Stimulated activated CD8-positive, alpha-beta memory T cell treated with anti-CD3 and anti-CD28 coated beads, Interleukin-15, amount 100 ng/mL, for 1 hour (primary cell): ENCODE measurements at regions not wholly inside any gene's neighbourhood (a gene's known extent, or its start where the extent isn't known, plus 50 kb on each side); places are given as distances from the start of the nearest gene placed in this dataset.
A peak's percentile ranks its signal among the peaks of the same experiment; 100 is the strongest.

Source experiments
- DNase-seq: peaks from one replicate; pipeline ENCODE4 v3.0.0-alpha.2; 2020; ENCODE audit warnings: low read depth

DNA sequence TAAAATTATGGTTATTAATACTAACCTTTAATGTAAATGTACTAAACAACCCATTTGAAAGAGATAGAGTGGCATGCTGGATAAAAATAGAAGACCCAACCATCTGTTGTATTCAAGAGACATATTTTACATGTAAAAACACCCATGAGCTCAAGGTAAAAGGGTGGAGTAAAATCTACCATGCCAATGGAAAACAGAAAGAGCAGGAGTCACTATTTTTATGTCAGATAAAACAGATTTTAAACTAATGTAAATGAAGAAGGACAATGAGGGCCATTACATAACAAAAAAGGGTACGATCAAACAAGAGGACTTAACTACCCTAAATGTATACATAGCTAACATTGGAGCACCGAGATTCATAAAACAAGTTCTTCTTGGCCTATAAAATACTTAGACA is 66.3 kb downstream of the ITM2A start:
- DNase-seq = no peak

- no peak for DNase-seq
Measured at GRCh38 chrX:79290596-79290995, 76.5 kb downstream of the ITM2A start.

DNA sequence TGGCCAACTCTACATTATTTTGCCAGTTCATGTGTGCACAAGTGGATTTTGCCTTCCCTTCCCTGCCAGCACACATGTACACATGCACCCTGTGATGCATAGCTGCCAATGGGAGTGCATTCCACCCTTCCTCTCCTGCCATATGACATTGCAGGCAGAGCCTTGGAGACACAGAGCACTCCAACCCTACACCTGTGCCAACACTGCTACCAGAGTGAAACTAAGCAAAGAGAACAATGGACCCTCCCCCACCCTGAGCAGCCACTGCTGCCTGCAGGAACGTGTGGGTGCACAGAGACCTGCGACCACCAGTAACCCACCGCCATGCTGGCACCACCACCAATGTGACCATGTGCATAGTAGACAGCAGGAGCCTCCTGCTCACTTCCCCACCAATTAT is 78.4 kb downstream of the ITM2A start:
- no peak for DNase-seq

DNA sequence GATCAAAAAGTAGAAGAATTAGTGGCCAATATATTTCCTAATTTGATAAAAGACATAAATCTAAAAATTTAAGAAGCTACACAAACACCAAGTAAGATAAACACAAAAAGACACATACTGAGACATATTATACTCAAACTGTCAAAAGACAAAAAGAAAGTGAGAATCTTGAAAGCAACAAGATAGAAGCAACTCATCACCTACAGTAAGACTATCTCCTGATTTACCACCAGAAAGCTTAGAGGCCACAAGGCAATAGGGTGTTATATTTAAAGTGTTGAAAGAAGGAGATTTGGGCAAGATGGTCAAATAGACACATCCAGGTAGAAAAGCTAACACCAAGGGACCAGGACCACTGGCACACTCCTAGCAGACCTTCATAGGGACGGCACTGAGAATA is 79.4 kb downstream of the ITM2A start:
- no peak for DNase-seq

DNA sequence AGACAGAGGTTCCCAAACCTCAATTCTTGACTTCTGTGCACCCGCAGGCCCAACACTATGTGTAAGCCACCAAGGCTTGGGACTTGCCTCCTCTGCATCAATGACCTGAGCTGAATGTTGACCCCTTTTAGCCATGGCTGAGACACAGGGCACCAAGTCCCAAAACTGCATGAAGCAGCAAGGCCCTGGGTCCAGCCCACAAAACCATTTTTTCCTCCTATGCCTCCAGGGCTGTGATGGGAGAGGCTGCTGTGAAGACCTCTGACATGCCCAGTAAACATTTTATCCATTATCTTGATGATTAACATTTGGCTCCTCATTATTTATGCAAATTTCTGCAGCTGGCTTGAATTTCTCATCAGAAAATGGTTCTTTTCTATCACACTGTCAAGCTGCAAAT is 85.4 kb downstream of the ITM2A start:
- DNase-seq = no peak

DNA sequence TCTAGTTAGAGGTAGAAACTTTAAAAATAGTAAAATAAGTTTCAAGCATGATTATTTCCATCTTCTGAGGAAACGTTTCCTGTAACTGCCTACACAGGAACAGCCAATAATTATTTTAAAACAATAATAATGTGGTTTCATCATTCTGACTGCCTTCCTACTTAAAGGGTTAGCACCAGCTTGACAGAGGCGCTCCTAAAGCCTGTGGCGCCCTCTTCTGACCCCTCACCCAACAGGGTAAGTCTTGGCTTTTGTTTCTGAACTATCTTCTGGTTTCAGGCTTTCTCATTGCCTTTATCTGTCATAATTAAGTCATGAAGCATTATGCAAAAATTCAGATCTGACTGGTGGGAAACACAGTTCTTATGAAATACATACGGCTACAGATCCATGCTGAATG is 96.7 kb downstream of the ITM2A start:
- DNase-seq = peak; percentile 42

- DNase-seq = no peak
Measured at GRCh38 chrX:79268788-79269187, 98.3 kb downstream of the ITM2A start.

- DNase-seq = no peak
Measured at GRCh38 chrX:79266702-79267101, 100.4 kb downstream of the ITM2A start.

GRCh38 chrX:79263550-79263949 is 103.6 kb downstream of the ITM2A start:
- no peak for DNase-seq

DNA sequence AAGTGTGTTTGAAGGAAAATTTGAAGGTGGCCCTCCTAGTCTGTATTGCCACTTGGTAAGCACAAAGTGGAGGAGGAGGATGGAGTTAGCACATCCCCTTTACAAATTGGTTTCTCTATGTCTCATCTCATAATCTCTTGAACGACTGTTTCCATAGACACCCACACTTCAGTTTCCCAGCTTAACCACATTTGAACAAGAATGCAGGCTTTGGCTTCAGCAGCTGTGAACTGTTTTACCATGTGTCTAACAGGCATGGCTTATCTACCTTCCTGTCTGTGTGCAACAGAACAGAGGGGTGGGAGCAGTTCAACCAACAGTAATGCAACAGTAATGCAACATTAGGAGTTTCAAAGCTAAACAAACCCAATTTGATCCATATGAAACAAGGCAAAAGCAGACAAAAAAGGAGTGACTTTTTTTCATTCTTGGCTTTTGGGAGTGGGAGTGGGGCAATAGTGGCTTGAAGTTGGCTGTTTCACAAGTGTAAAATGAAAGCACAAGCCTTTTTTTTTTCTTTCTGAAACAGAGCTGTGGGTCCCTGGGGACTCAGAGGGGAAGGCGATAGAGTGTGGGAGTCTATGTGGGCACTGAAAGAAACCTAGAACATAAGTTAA is 108.0 kb downstream of the ITM2A start:
- DNase-seq = peak; percentile 11

DNA sequence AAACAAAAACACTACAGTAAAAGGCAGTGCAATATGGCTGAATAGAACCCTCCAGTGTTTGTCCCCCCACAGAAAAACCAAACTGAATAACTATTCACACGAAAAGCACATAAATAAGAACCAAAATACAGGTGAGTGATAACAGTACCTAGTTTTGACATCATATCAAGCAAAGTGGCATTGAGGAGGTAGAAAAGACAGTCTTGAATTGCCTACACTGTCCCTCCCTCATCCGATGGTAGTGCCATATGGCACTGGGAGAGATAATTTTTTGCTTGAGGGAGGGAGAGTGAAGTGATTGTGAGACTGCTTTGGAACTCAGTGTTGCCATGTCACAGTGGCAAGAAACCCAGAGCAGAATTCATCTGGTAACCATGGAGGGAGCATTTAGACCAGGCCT is 99.2 kb downstream of the GPR174 start:
- DNase-seq = no peak

- DNase-seq = no peak
Measured at GRCh38 chrX:79235899-79236298, 91.4 kb downstream of the GPR174 start.

- DNase-seq = no peak
Measured at GRCh38 chrX:79231662-79232061, 87.2 kb downstream of the GPR174 start.
